ENCODE measurements at regions not wholly inside any gene's neighbourhood (a gene's known extent, or its start where the extent isn't known, plus 50 kb on each side); places are given as distances from the start of the nearest gene placed in this dataset.

DNA sequence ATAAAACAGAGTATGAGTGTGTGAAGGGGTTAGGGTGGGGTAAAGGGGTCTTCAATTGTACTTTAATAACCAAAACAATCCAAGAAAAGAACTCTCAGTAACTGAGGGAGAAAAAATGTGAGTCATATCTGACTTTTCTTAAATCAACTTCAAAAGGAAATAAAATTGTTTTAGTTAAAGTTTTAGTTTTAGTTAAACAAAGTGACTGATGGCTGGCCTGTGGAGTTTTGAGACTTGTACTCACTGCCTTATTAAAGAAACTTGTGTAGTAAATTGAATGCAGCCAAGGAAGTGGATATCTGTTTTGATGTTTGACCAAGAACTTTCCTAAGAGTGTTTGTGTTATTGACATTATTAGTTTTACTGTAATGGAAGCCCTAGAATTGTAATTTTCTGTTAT is 2032.6 kb downstream of the MAT2B start:
- no peaks in the 10 kb centered on the region for H3K4me1 Mint-ChIP-seq (ENCODE audit: insufficient read depth, unreplicated experiment)
- intact Hi-C loops (cut with micrococcal nuclease) = no loop called here
- DNase-seq (ENCODE audit: unreplicated experiment) = no peak
- no peaks in the 10 kb centered on the region for H3K27me3 Mint-ChIP-seq (ENCODE audit: insufficient read depth, unreplicated experiment)
- H3K36me3 Mint-ChIP-seq (ENCODE audit: insufficient read depth, unreplicated experiment) = no peaks in the 10 kb centered on the region
- TF ChIP-seq, protein P1, sequence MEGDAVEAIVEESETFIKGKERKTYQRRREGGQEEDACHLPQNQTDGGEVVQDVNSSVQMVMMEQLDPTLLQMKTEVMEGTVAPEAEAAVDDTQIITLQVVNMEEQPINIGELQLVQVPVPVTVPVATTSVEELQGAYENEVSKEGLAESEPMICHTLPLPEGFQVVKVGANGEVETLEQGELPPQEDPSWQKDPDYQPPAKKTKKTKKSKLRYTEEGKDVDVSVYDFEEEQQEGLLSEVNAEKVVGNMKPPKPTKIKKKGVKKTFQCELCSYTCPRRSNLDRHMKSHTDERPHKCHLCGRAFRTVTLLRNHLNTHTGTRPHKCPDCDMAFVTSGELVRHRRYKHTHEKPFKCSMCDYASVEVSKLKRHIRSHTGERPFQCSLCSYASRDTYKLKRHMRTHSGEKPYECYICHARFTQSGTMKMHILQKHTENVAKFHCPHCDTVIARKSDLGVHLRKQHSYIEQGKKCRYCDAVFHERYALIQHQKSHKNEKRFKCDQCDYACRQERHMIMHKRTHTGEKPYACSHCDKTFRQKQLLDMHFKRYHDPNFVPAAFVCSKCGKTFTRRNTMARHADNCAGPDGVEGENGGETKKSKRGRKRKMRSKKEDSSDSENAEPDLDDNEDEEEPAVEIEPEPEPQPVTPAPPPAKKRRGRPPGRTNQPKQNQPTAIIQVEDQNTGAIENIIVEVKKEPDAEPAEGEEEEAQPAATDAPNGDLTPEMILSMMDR (IDR thresholded peaks at IDR 0.05; ENCODE audit: unreplicated experiment) = no peak
- H3K27ac Mint-ChIP-seq (ENCODE audit: low read depth, unreplicated experiment) = no peak overlapping the region
- CTCF ChIA-PET = no interaction called here
- H3K4me3 Mint-ChIP-seq (ENCODE audit: unreplicated experiment) = no peak overlapping the region
- H3K9me3 Mint-ChIP-seq (ENCODE audit: unreplicated experiment) = no peaks in the 10 kb centered on the region
- POLR2A ChIA-PET = no interaction called here
- BruUV-seq (replicated peaks) = no TSS peak

DNA sequence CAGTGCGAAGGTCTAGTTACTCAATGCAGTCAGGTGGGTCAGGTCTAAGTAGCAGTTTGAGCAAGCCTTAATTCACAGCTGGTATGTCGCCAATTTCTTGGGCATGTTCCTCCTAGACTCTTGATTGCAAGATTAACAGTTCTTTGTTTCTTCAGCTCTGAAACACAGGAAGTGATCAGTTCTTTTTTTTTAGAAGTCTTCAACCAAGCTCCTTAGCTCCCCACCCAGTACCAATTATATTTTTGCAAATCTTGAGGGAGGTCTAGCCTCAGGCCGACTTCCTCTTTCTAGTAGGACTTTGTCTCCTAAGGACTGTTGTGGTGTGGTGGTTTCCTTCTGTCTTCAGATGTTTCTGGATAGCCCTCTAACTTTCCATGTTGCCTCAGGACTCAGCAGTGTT is 2054.2 kb downstream of the MAT2B start:
- BruUV-seq (replicated peaks) = no TSS peak
- Mint-ChIP-seq H3K9me3 (ENCODE audit: unreplicated experiment) (no peaks in the 10 kb centered on the region), H3K36me3 (ENCODE audit: insufficient read depth, unreplicated experiment) (no peaks in the 10 kb centered on the region), H3K27ac (ENCODE audit: low read depth, unreplicated experiment) (no peak overlapping the region), H3K4me3 (ENCODE audit: unreplicated experiment) (no peak overlapping the region), H3K27me3 (ENCODE audit: insufficient read depth, unreplicated experiment) (no peaks in the 10 kb centered on the region), H3K4me1 (ENCODE audit: insufficient read depth, unreplicated experiment) (no peaks in the 10 kb centered on the region)
- TF ChIP-seq, protein P1 (IDR thresholded peaks at IDR 0.05; ENCODE audit: unreplicated experiment) = no peak
- CTCF ChIA-PET = no interaction called here
- POLR2A ChIA-PET = no interaction called here
- DNase-seq (ENCODE audit: unreplicated experiment) = no peak
- intact Hi-C loops (cut with micrococcal nuclease) = no loop called here

DNA sequence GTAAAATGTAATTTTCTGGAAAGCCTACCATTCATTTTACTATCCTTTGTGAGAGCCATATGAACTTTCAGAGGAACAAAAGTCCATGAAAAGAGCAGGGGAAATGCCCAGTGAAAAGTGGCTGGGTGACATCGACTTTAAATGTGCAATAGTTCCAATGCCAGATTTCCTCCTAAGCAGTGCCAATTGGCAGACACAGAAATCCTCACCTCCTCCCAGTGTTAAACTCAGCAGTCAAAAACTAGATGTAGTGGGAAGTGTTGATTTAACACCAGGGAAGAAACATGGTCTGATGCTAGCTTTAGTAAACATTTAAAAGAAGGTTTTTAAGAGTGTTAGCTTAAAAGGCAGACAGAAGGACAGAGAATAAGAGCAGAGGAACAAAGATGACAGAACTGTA is 2055.2 kb downstream of the MAT2B start:
- Mint-ChIP-seq H3K36me3 (ENCODE audit: insufficient read depth, unreplicated experiment) (no peaks in the 10 kb centered on the region), H3K27me3 (ENCODE audit: insufficient read depth, unreplicated experiment) (no peaks in the 10 kb centered on the region), H3K9me3 (ENCODE audit: unreplicated experiment) (no peaks in the 10 kb centered on the region), H3K4me1 (ENCODE audit: insufficient read depth, unreplicated experiment) (peaks cover 5% of the 10 kb centered on the region), H3K4me3 (ENCODE audit: unreplicated experiment) (no peak overlapping the region), H3K27ac (ENCODE audit: low read depth, unreplicated experiment) (no peak overlapping the region)
- TF ChIP-seq, protein P1 (IDR thresholded peaks at IDR 0.05; ENCODE audit: unreplicated experiment) = no peak
- BruUV-seq (replicated peaks) = no TSS peak
- no peak for DNase-seq (ENCODE audit: unreplicated experiment)
- ChIA-PET CTCF (no interaction called here), POLR2A (no interaction called here)
- intact Hi-C loops (cut with micrococcal nuclease) = no loop called here

DNA sequence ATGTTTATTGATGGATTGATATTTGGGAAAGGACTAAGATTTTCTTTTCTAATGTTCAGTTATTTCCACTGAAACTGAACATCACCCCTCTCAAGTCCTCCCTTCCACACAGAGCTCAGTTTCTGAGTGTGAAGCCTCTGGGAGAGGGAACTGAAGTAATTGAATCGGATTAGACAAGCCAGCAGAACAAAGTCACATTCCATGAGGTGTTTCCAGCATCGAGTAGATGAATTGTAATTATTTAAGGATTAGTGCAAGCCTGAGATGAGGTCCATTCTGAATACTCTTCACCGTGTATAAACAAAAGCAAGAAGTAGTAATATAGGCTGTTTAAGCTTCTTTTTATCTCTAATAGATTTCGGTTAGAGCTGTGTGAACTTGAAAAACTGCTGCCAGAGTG is 2060.5 kb downstream of the MAT2B start:
- DNase-seq (ENCODE audit: unreplicated experiment) = no peak
- intact Hi-C loops (cut with micrococcal nuclease) = no loop called here
- ChIA-PET CTCF (interaction anchor here (0.6 to 1.2 kb wide), 4 partner anchors 9 to 64 kb away, joined by 3 to 7 read pairs (median 3); no protein-coding TSS in a partner anchor), POLR2A (interaction anchor here (1.1 kb wide), 1 partner anchor 19 kb away, joined by 3 read pairs; no protein-coding TSS in a partner anchor)
- no peaks in the 10 kb centered on the region for H3K36me3 Mint-ChIP-seq (ENCODE audit: insufficient read depth, unreplicated experiment)
- H3K27ac Mint-ChIP-seq (ENCODE audit: low read depth, unreplicated experiment) = no peak overlapping the region
- H3K4me3 Mint-ChIP-seq (ENCODE audit: unreplicated experiment) = no peak overlapping the region
- BruUV-seq (replicated peaks) = no TSS peak
- peaks cover 9% of the 10 kb centered on the region for H3K4me1 Mint-ChIP-seq (ENCODE audit: insufficient read depth, unreplicated experiment)
- TF ChIP-seq, protein P1 (IDR thresholded peaks at IDR 0.05; ENCODE audit: unreplicated experiment) = no peak
- no peaks in the 10 kb centered on the region for H3K9me3 Mint-ChIP-seq (ENCODE audit: unreplicated experiment)
- H3K27me3 Mint-ChIP-seq (ENCODE audit: insufficient read depth, unreplicated experiment) = no peaks in the 10 kb centered on the region

All from MCF 10A (cell line).